ENCODE measurements at regions not wholly inside any gene's neighbourhood (a gene's known extent, or its start where the extent isn't known, plus 50 kb on each side); places are given as distances from the start of the nearest gene placed in this dataset.
"Not testable (repeated sequence)": the region's sequence is repeated elsewhere in the genome, so short reads cannot be mapped to it uniquely, and the experiment has no call there.

- TF ChIP-seq, protein P1, sequence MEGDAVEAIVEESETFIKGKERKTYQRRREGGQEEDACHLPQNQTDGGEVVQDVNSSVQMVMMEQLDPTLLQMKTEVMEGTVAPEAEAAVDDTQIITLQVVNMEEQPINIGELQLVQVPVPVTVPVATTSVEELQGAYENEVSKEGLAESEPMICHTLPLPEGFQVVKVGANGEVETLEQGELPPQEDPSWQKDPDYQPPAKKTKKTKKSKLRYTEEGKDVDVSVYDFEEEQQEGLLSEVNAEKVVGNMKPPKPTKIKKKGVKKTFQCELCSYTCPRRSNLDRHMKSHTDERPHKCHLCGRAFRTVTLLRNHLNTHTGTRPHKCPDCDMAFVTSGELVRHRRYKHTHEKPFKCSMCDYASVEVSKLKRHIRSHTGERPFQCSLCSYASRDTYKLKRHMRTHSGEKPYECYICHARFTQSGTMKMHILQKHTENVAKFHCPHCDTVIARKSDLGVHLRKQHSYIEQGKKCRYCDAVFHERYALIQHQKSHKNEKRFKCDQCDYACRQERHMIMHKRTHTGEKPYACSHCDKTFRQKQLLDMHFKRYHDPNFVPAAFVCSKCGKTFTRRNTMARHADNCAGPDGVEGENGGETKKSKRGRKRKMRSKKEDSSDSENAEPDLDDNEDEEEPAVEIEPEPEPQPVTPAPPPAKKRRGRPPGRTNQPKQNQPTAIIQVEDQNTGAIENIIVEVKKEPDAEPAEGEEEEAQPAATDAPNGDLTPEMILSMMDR (IDR thresholded peaks at IDR 0.05; ENCODE audit: borderline replicate concordance, insufficient read depth, low read depth, low read length), result no peak
- H3K4me3 ChIP-seq (ENCODE audit: low read depth, low read length), result no peak overlapping the region
Observed at GRCh38 chr4:116132946-116133345, 952.4 kb downstream of the TRAM1L1 start.

GRCh38 chr4:116126794-116127193 lies 958.6 kb downstream of the TRAM1L1 start:
- TF ChIP-seq, protein P1 (IDR thresholded peaks at IDR 0.05; ENCODE audit: borderline replicate concordance, insufficient read depth, low read depth, low read length), result no peak
- H3K4me3 ChIP-seq (ENCODE audit: low read depth, low read length), result no peak overlapping the region

- no peak overlapping the region for H3K4me3 ChIP-seq (ENCODE audit: low read depth, low read length)
- TF ChIP-seq, protein P1 (IDR thresholded peaks at IDR 0.05; ENCODE audit: borderline replicate concordance, insufficient read depth, low read depth, low read length), result no peak
Observed at GRCh38 chr4:116122124-116122523, 963.3 kb downstream of the TRAM1L1 start.

DNA sequence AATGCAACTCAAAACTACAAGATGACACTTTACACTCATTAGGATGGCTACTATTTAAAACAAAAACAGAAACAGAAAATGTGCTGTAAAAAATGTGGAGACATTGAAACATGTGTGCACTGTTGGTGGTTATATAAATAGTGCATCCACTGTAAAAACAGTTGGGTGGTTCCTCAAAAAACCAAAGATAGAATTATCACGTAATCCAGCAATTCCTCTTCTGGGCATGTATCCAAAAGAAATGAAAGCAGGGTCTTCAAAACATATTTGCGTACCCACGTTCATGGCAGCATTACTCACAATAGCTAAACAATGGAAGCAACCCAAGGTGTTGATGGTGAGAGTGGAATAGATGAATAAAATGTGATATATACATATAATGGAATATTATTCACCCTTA lies 967.2 kb downstream of the TRAM1L1 start:
- no peak overlapping the region for H3K4me3 ChIP-seq (ENCODE audit: low read depth, low read length)
- TF ChIP-seq, protein P1 (IDR thresholded peaks at IDR 0.05; ENCODE audit: borderline replicate concordance, insufficient read depth, low read depth, low read length), result no peak

GRCh38 chr4:116112861-116113260 lies 972.5 kb downstream of the TRAM1L1 start:
- not testable (repeated sequence) for H3K4me3 ChIP-seq (ENCODE audit: low read depth, low read length)

- H3K4me3 ChIP-seq (ENCODE audit: low read depth, low read length), result no peak overlapping the region
- TF ChIP-seq, protein P1 (IDR thresholded peaks at IDR 0.05; ENCODE audit: borderline replicate concordance, insufficient read depth, low read depth, low read length), result no peak
Observed at GRCh38 chr4:116110713-116111112, 974.7 kb downstream of the TRAM1L1 start.

GRCh38 chr4:116108606-116109005 lies 976.8 kb downstream of the TRAM1L1 start:
- H3K4me3 ChIP-seq (ENCODE audit: low read depth, low read length), result no peak overlapping the region
- TF ChIP-seq, protein P1 (IDR thresholded peaks at IDR 0.05; ENCODE audit: borderline replicate concordance, insufficient read depth, low read depth, low read length), result no peak

DNA sequence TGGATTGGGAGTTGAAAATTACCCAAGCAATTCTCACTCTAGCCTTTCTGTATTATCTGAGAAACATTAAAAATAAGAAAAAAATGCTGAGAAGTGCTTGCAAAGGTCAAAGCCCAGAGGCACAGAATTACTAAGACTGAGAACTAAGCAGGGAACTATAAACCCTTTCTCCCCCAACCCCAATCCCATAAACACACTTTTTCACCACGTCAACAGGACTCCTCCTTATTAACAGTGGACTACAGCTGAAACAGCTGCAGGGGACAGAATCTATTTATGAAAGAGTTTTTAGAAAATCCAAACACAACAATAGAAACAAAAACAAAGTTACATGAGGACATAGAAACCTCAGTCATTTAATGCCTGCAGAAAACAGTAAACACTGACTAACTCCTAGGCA lies 984.1 kb downstream of the TRAM1L1 start:
- no peak overlapping the region for H3K4me3 ChIP-seq (ENCODE audit: low read depth, low read length)
- TF ChIP-seq, protein P1 (IDR thresholded peaks at IDR 0.05; ENCODE audit: borderline replicate concordance, insufficient read depth, low read depth, low read length), result no peak

Measured in GM12875 (cell line).